Activated CD4-positive, CD25-positive, alpha-beta regulatory T cell (primary cell): ENCODE measurements at regions not wholly inside any gene's neighbourhood (a gene's known extent, or its start where the extent isn't known, plus 50 kb on each side); places are given as distances from the start of the nearest gene placed in this dataset.

Experiments
- DNase-seq, 4 experiments: peaks; one replicate each; lab custom pipeline; 2025; lab: John Stamatoyannopoulos, UW

GRCh38 chr16:87177673-87178072, 139.5 kb downstream of the C16orf95 start:
- no peak for DNase-seq

- DNase-seq, result no peak
Observed at GRCh38 chr16:87178177-87178863, 138.9 kb downstream of the C16orf95 start.

DNA sequence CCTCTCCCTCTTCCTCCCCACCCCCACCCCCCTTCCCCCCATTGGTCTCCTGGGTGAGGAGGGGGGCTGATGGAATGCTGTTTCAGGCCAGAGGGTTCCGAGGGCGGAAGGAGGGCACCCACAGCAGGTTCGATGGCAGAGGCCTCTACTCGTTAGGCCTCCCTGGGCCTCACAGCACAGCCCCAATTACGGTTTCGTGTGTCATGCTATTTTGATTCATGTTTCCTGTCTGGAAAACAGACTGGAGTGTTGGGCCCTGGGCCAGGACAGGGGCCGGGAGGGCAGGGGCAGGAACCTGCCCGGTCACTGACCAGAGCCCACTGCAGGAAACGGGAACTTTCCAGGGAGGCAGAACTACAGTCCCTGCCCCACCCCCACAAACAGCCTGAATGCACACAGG, 138.2 kb downstream of the C16orf95 start:
- DNase-seq, result no peak

DNA sequence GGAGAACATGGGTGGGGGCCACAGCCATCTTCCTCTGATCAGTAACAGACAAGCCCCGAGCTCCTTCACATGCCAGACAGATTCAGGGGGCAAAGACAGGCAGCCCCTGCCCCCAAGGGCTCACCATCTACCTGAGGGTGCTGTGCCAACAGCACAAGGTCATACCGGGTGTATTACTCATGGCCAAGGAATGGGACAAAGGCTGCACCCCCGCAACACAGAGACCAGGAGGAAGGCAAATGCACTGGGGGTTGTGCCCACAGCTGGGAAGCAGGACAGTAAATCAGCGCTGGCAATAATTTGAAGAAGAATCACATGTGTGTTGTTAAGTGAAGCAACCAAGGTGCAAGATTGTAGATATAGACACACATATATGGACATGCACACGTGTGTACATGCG, 137.1 kb downstream of the C16orf95 start:
- no peak for DNase-seq

DNA sequence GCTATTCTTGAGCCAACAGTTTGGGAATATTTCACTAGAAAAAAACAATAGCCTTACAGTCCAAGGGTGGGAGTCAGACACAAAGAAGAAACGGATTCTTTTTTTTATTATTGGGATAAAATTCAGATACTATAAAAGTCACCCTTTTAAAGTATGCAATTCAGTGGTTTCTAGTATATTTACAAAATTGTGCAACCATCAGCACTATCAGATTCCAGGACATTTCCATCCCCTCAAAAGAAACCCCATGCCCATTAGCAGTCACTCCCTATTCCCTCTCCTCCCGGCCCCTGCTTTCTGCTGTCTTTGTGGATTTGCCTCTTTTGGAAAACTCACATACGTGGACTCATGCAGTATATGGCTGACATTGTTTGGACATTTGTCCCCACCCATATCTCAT, 134.4 kb downstream of the C16orf95 start:
- DNase-seq, result no peak

GRCh38 chr16:87183647-87184046, 133.5 kb downstream of the C16orf95 start:
- DNase-seq, result no peak

- no peak for DNase-seq
Observed at GRCh38 chr16:87185308-87185707, 131.9 kb downstream of the C16orf95 start.

GRCh38 chr16:87185983-87186382, 131.2 kb downstream of the C16orf95 start:
- no peak for DNase-seq

DNA sequence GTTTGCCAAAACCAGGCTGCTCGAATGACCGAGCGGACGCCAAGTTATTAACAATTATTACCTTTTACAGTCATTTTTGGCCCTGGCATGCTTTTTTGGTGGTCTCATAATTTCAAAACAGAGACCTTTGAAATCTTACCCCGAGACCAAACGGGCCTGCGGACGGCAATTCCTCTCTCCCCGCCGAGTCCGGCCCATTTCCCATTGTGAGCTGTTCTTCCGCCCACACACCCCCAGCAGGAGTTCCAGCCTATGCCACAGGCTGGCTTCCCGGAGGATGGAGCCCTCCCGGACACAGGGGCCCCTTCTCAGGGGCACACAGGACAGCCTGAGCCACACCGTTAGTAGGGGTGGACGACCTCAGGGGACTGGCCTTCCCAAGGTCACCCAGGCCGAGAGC, 130.7 kb downstream of the C16orf95 start:
- DNase-seq, result no peak

- DNase-seq, result no peak
Observed at GRCh38 chr16:87186876-87187533, 130.2 kb downstream of the C16orf95 start.

- no peak for DNase-seq
Observed at GRCh38 chr16:87188104-87188503, 129.1 kb downstream of the C16orf95 start.

GRCh38 chr16:87189426-87189825, 127.8 kb downstream of the C16orf95 start:
- DNase-seq, result no peak

GRCh38 chr16:87190288-87191230, 126.6 kb downstream of the C16orf95 start:
- no peak for DNase-seq

GRCh38 chr16:87192452-87193073, 124.6 kb downstream of the C16orf95 start:
- no peak for DNase-seq

DNA sequence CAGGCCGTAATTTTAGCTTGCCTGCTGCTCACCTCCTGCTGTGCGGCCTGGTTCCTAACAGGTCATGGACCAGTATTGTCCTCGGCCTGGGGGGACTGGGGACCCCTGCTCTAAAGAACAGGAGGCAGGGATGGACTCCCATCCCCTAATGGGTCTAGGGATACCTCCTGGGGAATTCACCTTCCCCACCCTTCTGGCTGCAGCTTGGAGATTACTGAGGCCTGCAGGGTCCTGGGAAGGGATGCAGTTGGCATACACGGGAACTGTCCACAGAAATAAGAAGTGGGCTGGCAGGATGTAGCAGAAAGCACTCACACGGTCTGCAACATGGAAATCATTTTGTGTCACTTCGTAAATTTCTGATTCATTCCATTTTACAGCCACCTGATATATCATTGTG, 123.0 kb downstream of the C16orf95 start:
- DNase-seq, result no peak

- no peak for DNase-seq
Observed at GRCh38 chr16:87195161-87195560, 122.0 kb downstream of the C16orf95 start.

DNA sequence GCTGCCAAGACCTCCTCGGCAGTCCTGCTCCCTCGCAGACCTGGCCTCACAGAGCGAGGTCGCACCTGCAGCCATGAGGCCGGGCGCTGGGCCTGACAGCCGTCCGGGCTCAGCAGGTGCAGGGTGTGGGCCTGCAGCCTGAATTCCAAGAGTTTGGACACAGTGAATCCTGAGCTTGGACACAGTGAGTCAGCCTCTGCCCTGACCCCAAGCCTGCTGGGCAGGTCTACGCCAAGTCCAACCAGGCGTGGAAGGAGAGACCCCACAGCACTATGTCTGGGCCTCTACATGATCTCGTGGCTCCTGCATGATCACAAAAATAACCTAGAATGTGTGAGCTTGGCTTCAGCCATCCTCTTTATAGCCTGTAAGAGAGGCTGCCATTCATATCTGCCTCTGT, 121.0 kb downstream of the C16orf95 start:
- no peak for DNase-seq

DNA sequence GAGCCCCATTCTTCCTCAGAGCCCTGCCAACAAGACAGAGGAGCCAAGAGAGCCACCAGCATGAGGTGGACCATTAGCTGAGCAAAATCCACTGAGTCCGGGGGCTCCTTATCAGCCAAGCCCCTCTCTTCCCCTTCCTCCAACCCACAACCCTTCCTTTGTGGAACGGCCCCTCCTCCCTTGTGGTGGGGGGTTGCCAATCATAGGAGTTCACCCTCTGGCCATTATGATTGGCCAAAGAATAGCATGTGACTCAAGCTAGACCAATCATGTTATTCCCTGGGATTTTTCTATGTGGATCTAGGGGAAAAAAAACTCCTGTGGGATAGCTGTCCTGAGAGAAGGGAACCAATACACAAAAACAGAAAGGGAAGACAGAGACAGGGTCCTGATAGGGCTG, 120.5 kb downstream of the C16orf95 start:
- DNase-seq, result no peak

DNA sequence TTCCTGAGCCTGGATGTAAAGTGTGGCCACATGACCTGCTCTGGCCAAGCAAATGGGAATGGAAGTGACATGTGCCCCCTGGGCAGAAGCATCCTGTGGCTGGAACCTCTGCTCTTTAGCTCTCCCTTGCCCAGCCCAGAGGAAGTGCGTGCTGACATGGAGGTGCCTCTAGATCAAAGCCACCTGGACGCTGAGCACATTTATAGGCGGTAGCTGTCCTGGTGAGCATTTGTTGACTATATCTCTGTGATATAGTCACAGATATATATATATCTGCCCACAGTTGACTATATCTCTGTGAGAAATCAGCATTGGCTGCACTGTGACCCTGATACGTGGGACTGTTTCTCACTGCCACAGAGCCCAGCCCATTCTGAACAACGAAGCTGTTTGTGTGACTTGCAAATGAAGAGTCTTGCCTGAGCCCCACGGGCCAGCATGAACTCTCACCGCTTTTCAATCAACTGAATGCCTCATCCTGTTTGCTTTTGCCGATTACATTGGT, 118.8 kb downstream of the C16orf95 start:
- no peak for DNase-seq

DNA sequence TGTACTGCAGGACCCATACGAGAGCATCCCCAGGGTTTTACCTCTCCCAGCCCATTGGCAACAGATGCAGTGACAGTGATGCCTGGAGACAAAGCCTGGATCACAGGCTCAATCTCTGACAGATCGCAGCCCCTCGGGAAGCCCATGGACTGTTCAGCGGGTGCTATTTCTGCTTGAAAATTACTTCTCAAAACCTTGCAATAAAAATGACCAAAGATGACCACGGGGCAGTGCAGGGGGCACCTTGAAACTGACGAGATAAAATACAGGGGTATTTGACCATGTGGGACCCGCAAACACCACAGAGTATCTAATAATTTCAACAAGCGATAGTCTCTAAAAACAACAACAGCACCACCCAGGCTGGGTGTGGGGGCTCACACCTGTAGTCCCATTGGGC, 118.3 kb downstream of the C16orf95 start:
- no peak for DNase-seq

DNA sequence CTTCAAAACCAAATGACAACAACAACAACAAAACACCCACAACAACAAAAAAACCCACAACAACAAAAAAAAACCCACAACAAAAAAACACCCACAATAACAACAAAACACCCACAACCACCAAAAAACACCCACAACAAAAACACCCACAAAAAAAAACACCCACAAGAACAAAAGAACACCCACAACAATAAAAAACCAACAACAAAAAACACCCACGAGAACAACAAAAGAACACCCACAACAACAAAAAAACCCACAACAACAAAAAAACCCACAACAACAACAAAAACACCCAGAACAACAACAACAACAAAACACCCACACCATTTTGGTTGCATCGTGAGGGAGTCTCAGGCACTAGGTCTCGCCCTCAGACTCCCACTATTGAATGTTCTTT, 117.8 kb downstream of the C16orf95 start:
- DNase-seq, result no peak

GRCh38 chr16:87199901-87200300, 117.3 kb downstream of the C16orf95 start:
- DNase-seq, result no peak
